IMR-90 (cell line): ENCODE measurements at regions not wholly inside any gene's neighbourhood (a gene's known extent, or its start where the extent isn't known, plus 50 kb on each side); places are given as distances from the start of the nearest gene placed in this dataset.

Source experiments
- ATAC-seq: fragments of 200-7000 bp; cut with Tn5 transposase; 2 replicates; pipeline ENCODE4 v1.9.1; 2020; ENCODE audit warnings: low read depth, mild to moderate bottlenecking, moderate library complexity
- BruUV-seq: library from RNA; stranded (reverse); fragments of 400-500 nt; replicated peaks from 2 replicates; lab custom pipeline; 2021; lab: Mats Ljungman, UMichigan
- CTCF ChIA-PET: fragments of 300-600 bp; formaldehyde crosslinking; extraction: SDS; loops from one replicate; lab custom pipeline; 2021; ENCODE audit warnings: antibody characterized with exemption; lab: Yijun Ruan, JAX
- POLR2A ChIA-PET: fragments of 300-600 bp; sonication (Branson Sonifier 250); formaldehyde crosslinking; loops from one replicate; lab custom pipeline; 2022; ENCODE audit warnings: antibody characterized with exemption; ENCODE audit not compliant: unreplicated experiment; lab: Charles Lee
- DNase-seq: peaks from one replicate; pipeline ENCODE4 v3.0.0; 2013
- H2AFZ ChIP-seq: replicated peaks from 2 replicates; pipeline ENCODE3; 2013; ENCODE audit warnings: low read length, mild to moderate bottlenecking; ENCODE audit not compliant: poor library complexity
- H2AK5ac ChIP-seq: 2 replicates; pipeline ENCODE4 v1.6.1; 2013; ENCODE audit warnings: low read depth, low read length, inconsistent platforms
- H2AK9ac ChIP-seq: replicated peaks from 2 replicates; pipeline ENCODE3; 2013; ENCODE audit warnings: mild to moderate bottlenecking, low read depth, low read length, moderate library complexity; ENCODE audit not compliant: poor library complexity
- H2BK120ac ChIP-seq: 2 replicates; pipeline ENCODE4 v1.6.1; 2013; ENCODE audit warnings: low read depth, low read length, inconsistent platforms
- H2BK15ac ChIP-seq: 3 replicates; pipeline ENCODE4 v1.6.1; 2013; ENCODE audit warnings: low read depth, low read length, inconsistent platforms
- H2BK20ac ChIP-seq: 2 replicates; pipeline ENCODE4 v1.6.1; 2013; ENCODE audit warnings: low read depth, mild to moderate bottlenecking, inconsistent platforms, low read length, moderate library complexity
- H2BK5ac ChIP-seq: 2 replicates; pipeline ENCODE4 v1.6.1; 2013; ENCODE audit warnings: mild to moderate bottlenecking, low read depth, low read length, inconsistent platforms; ENCODE audit not compliant: poor library complexity, severe bottlenecking
- H3K14ac ChIP-seq: replicated peaks from 2 replicates; pipeline ENCODE4 v1.6.1; 2013; ENCODE audit warnings: low read depth, low read length, inconsistent platforms
- H3K18ac ChIP-seq: 2 replicates; pipeline ENCODE4 v1.6.1; 2013; ENCODE audit warnings: low read depth, low read length, control low read depth
- H3K23ac ChIP-seq: 2 replicates; pipeline ENCODE4 v1.6.1; 2013; ENCODE audit warnings: low read depth, low read length, inconsistent platforms
- H3K27ac ChIP-seq: 2 replicates; pipeline ENCODE4 v1.5.1; 2013; ENCODE audit warnings: mild to moderate bottlenecking, control low read depth, low read length; ENCODE audit not compliant: insufficient read depth
- H3K27me3 ChIP-seq: 2 replicates; pipeline ENCODE4 v1.6.1; 2013; ENCODE audit warnings: low read length; ENCODE audit not compliant: control insufficient read depth, insufficient read depth
- H3K36me3 ChIP-seq: 2 replicates; pipeline ENCODE4 v1.6.1; 2013; ENCODE audit warnings: low read length, mixed read lengths; ENCODE audit not compliant: control insufficient read depth, insufficient read depth
- H3K4ac ChIP-seq: 2 replicates; pipeline ENCODE4 v1.6.1; 2013; ENCODE audit warnings: low read depth, low read length, inconsistent platforms
- H3K4me1 ChIP-seq: 2 replicates; pipeline ENCODE4 v1.6.1; 2013; ENCODE audit warnings: low read length, mixed read lengths; ENCODE audit not compliant: control insufficient read depth, insufficient read depth
- H3K4me2 ChIP-seq: 2 replicates; pipeline ENCODE4 v1.6.1; 2013; ENCODE audit warnings: low read depth, mild to moderate bottlenecking, control low read depth, low read length, moderate library complexity
- H3K4me3 ChIP-seq: 2 replicates; pipeline ENCODE4 v1.5.1; 2013; ENCODE audit warnings: low read depth, mild to moderate bottlenecking, control low read depth, low read length, moderate library complexity; ENCODE audit not compliant: insufficient read depth
- H3K56ac ChIP-seq: 2 replicates; pipeline ENCODE4 v1.6.1; 2013; ENCODE audit warnings: low read length, inconsistent platforms; ENCODE audit not compliant: insufficient read depth; ENCODE audit errors: extremely low read depth
- H3K79me1 ChIP-seq, 2 experiments: 2 replicates each; pipeline ENCODE4 v1.6.1; 2013; ENCODE audit warnings: low read length in 2 of 2, inconsistent platforms in 1 of 2, low read depth in 1 of 2
- H3K9ac ChIP-seq: 2 replicates; pipeline ENCODE4 v1.6.1; 2013; ENCODE audit warnings: low read depth, low read length, control low read depth
- H3K9me1 ChIP-seq: 2 replicates; pipeline ENCODE4 v1.6.1; 2013; ENCODE audit warnings: low read length, inconsistent platforms; ENCODE audit not compliant: insufficient read depth
- H3K9me3 ChIP-seq: 2 replicates; pipeline ENCODE4 v1.6.1; 2013; ENCODE audit warnings: low read length; ENCODE audit not compliant: control insufficient read depth, insufficient read depth
- H4K20me1 ChIP-seq: 2 replicates; pipeline ENCODE4 v1.6.1; 2013; ENCODE audit warnings: low read length, inconsistent platforms; ENCODE audit not compliant: insufficient read depth
- H4K5ac ChIP-seq: 2 replicates; pipeline ENCODE4 v1.6.1; 2013; ENCODE audit warnings: mild to moderate bottlenecking, low read depth, low read length, control low read depth
- H4K8ac ChIP-seq, 2 experiments: 2 replicates each; pipeline ENCODE4 v1.6.1; 2013; ENCODE audit warnings: low read depth in 2 of 2, low read length in 2 of 2, control low read depth in 1 of 2, inconsistent platforms in 1 of 2
- H4K91ac ChIP-seq: 2 replicates; pipeline ENCODE4 v1.6.1; 2013; ENCODE audit warnings: low read depth, low read length, inconsistent platforms; ENCODE audit not compliant: insufficient read depth
- BHLHE40 ChIP-seq: fragments of 150-350 bp; IDR thresholded peaks from 2 replicates; pipeline ENCODE4 v1.6.1; 2016; ENCODE audit warnings: mild to moderate bottlenecking, low read depth, low read length
- CEBPB ChIP-seq: IDR thresholded peaks from 2 replicates; pipeline ENCODE4 v1.6.1; 2012; ENCODE audit warnings: low read depth, low read length, improper control_type of control experiment
- CHD1 ChIP-seq: IDR thresholded peaks from 2 replicates; pipeline ENCODE4 v1.6.1; 2012; ENCODE audit warnings: low read depth, low read length, improper control_type of control experiment
- ELK1 ChIP-seq: fragments of 150-350 bp; IDR thresholded peaks from 2 replicates; pipeline ENCODE4 v1.6.1; 2016; ENCODE audit warnings: low read depth, mild to moderate bottlenecking, low read length, moderate library complexity, borderline replicate concordance
- FOS ChIP-seq: fragments of 150-350 bp; IDR thresholded peaks from 2 replicates; pipeline ENCODE4 v1.6.1; 2016; ENCODE audit warnings: low read depth, low read length
- MAFK ChIP-seq: IDR thresholded peaks from 2 replicates; pipeline ENCODE4 v1.6.1; 2012; ENCODE audit warnings: low read depth, low read length, improper control_type of control experiment
- NFE2L2 ChIP-seq: fragments of 150-350 bp; IDR thresholded peaks from 2 replicates; pipeline ENCODE4 v1.6.1; 2016; ENCODE audit warnings: low read depth, mild to moderate bottlenecking, low read length
- POLR2A ChIP-seq: IDR thresholded peaks from 2 replicates; pipeline ENCODE4 v1.6.1; 2012; ENCODE audit warnings: mild to moderate bottlenecking, low read depth, low read length
- RAD21 ChIP-seq: IDR thresholded peaks from 2 replicates; pipeline ENCODE4 v1.6.1; 2012; ENCODE audit warnings: low read length, improper control_type of control experiment
- RCOR1 ChIP-seq: IDR thresholded peaks from 2 replicates; pipeline ENCODE4 v1.6.1; 2012; ENCODE audit warnings: mild to moderate bottlenecking, low read length, improper control_type of control experiment; ENCODE audit not compliant: insufficient replicate concordance
- WGBS, 2 experiments: methylation state at CpG; one replicate each; pipeline versions ENCODE4 v1.1.5 to v1.1.7; 2013; ENCODE audit warnings: missing lambda C conversion rate in 2 of 2; ENCODE audit not compliant: insufficient read length in 1 of 2; ENCODE audit errors: extremely low coverage in 2 of 2; 5-methylcytosine and 5-hydroxymethylcytosine counted together
- dilution Hi-C: fragments of 300-500 bp; cut with HindIII; formaldehyde crosslinking; loops from one replicate; pipeline ENCODE4 v1.14.3; 2018; ENCODE audit warnings: low sequenced_read_pairs; ENCODE audit not compliant: unreplicated experiment
- in situ Hi-C: fragments of 300-500 bp; cut with MboI; formaldehyde crosslinking; loops from 3 replicates; pipeline ENCODE4 v1.14.3; 2019; ENCODE audit warnings: low sequenced_read_pairs, inconsistent platforms, mixed read lengths
- intact Hi-C: fragments of 100-400 bp; cut with micrococcal nuclease; formaldehyde crosslinking; loops from 2 replicates; pipeline ENCODE4 v1.10.0; 2022
- TF ChIP-seq, protein P1 (sequence below): fragments of 150-350 bp; IDR thresholded peaks from 2 replicates; pipeline ENCODE4 v1.6.1; 2017; ENCODE audit warnings: mild to moderate bottlenecking, antibody characterized with exemption, low read length, low read depth

- in situ Hi-C loops = no loop called here
- POLR2A ChIA-PET = no interaction called here
Observed at GRCh38 chr20:29319725-29320124, 1937.7 kb upstream of the DEFB115 start.

More at GRCh38 chr20:29319725-29320124, 1937.7 kb upstream of the DEFB115 start:
- H4K20me1 ChIP-seq = no peaks in the 10 kb centered on the region
- H3K9me3 ChIP-seq = peaks cover 21% of the 10 kb centered on the region
- H3K9me1 ChIP-seq = no peaks in the 10 kb centered on the region
- no peak overlapping the region for H3K4me2 ChIP-seq
- no peak for TF ChIP-seq FOS
- TF ChIP-seq CHD1 = no peak
- TF ChIP-seq BHLHE40 = no peak
- TF ChIP-seq MAFK = no peak
- no peak for TF ChIP-seq RAD21
- no peak for TF ChIP-seq RCOR1
- no peak for TF ChIP-seq NFE2L2
- TF ChIP-seq ELK1 = no peak
- TF ChIP-seq POLR2A = no peak
- TF ChIP-seq, protein P1, sequence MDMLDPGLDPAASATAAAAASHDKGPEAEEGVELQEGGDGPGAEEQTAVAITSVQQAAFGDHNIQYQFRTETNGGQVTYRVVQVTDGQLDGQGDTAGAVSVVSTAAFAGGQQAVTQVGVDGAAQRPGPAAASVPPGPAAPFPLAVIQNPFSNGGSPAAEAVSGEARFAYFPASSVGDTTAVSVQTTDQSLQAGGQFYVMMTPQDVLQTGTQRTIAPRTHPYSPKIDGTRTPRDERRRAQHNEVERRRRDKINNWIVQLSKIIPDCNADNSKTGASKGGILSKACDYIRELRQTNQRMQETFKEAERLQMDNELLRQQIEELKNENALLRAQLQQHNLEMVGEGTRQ = no peak
- no peak for TF ChIP-seq CEBPB
- H3K27ac ChIP-seq = no peak overlapping the region
- no peak overlapping the region for H3K14ac ChIP-seq
- no peak overlapping the region for H2AFZ ChIP-seq
- ATAC-seq (no peak), DNase-seq (no peak)
- dilution Hi-C loops (no loop called here), intact Hi-C loops (no loop called here)
- H4K5ac ChIP-seq = no peak overlapping the region
- H2BK20ac ChIP-seq = no peak overlapping the region
- CTCF ChIA-PET = no interaction called here
- 36% methylated on average over 10 of the region's 23 CpGs; no CpG with 5 or more reads in 1 of the 2 experiments for WGBS, 2 experiments
- no peak overlapping the region for H3K23ac ChIP-seq
- H3K4me3 ChIP-seq = no peak overlapping the region
- H2BK5ac ChIP-seq = no peak overlapping the region
- H3K27me3 ChIP-seq = no peaks in the 10 kb centered on the region
- H3K18ac ChIP-seq = no peak overlapping the region
- no peak overlapping the region for H2BK15ac ChIP-seq
- no peak overlapping the region for H4K91ac ChIP-seq
- no peak overlapping the region for H3K9ac ChIP-seq
- H3K56ac ChIP-seq = no peak overlapping the region
- no TSS peak for BruUV-seq
- H2AK5ac ChIP-seq = no peak overlapping the region
- no peak overlapping the region for H3K4ac ChIP-seq
- H3K36me3 ChIP-seq = no peaks in the 10 kb centered on the region
- no peak overlapping the region for H4K8ac ChIP-seq
- H3K4me1 ChIP-seq = no peaks in the 10 kb centered on the region
- H3K79me1 ChIP-seq = no peaks in the 10 kb centered on the region
- H2AK9ac ChIP-seq = no peak overlapping the region
- H2BK120ac ChIP-seq = no peak overlapping the region
